Hepatocyte (in vitro differentiated cells): ENCODE measurements at regions not wholly inside any gene's neighbourhood (a gene's known extent, or its start where the extent isn't known, plus 50 kb on each side); places are given as distances from the start of the nearest gene placed in this dataset.
"Not testable (repeated sequence)": the region's sequence is repeated elsewhere in the genome, so short reads cannot be mapped to it uniquely, and the experiment has no call there.

ENCODE experiments used
- DNase-seq: peaks from one replicate; pipeline ENCODE4 v3.0.0-alpha.2; 2016; ENCODE audit warnings: low spot score
- H2AFZ ChIP-seq: fragments of 200-600 bp; sonication (generic); 2 replicates; pipeline ENCODE4 v1.6.0; 2016; ENCODE audit warnings: antibody characterized with exemption, mild to moderate bottlenecking
- H3K27ac ChIP-seq: fragments of 200-600 bp; sonication (generic); 2 replicates; pipeline ENCODE4 v1.5.1; 2016; ENCODE audit warnings: mild to moderate bottlenecking
- H3K27me3 ChIP-seq: fragments of 200-600 bp; sonication (generic); 2 replicates; pipeline ENCODE4 v1.6.1; 2016
- H3K36me3 ChIP-seq: fragments of 200-600 bp; sonication (generic); replicated peaks from 2 replicates; pipeline ENCODE4 v1.5.1; 2016; ENCODE audit warnings: low read depth; ENCODE audit not compliant: insufficient read depth
- H3K4me1 ChIP-seq: fragments of 200-600 bp; sonication (generic); 2 replicates; pipeline ENCODE4 v1.5.1; 2016; ENCODE audit warnings: mild to moderate bottlenecking, moderate library complexity; ENCODE audit not compliant: insufficient read depth
- H3K4me2 ChIP-seq: fragments of 200-600 bp; sonication (generic); 2 replicates; pipeline ENCODE4 v1.6.0; 2016
- H3K4me3 ChIP-seq: fragments of 200-600 bp; sonication (generic); 2 replicates; pipeline ENCODE4 v1.5.1; 2016; ENCODE audit warnings: mild to moderate bottlenecking
- H3K79me2 ChIP-seq: fragments of 200-600 bp; sonication (generic); 2 replicates; pipeline ENCODE4 v1.6.0; 2017; ENCODE audit warnings: mild to moderate bottlenecking
- H3K9me2 ChIP-seq: fragments of 200-600 bp; sonication (generic); replicated peaks from 2 replicates; pipeline ENCODE4 v1.6.0; 2017; ENCODE audit warnings: mild to moderate bottlenecking; ENCODE audit not compliant: insufficient read depth
- H3K9me3 ChIP-seq: fragments of 200-600 bp; sonication (generic); 2 replicates; pipeline ENCODE4 v1.5.1; 2016; ENCODE audit warnings: low read depth, mild to moderate bottlenecking
- H4K20me1 ChIP-seq: fragments of 200-600 bp; sonication (generic); 2 replicates; pipeline ENCODE4 v1.6.0; 2016; ENCODE audit warnings: mild to moderate bottlenecking; ENCODE audit not compliant: insufficient read depth, poor library complexity, severe bottlenecking
- EZH2 ChIP-seq: fragments of 200-600 bp; sonication (generic); IDR thresholded peaks from 2 replicates; pipeline ENCODE4 v1.6.1; 2016; ENCODE audit warnings: antibody characterized with exemption, mild to moderate bottlenecking, borderline replicate concordance
- EZH2phosphoT487 ChIP-seq: fragments of 200-600 bp; sonication (generic); IDR thresholded peaks from one replicate; pipeline ENCODE4 v1.6.1; 2018; ENCODE audit warnings: antibody characterized with exemption, mild to moderate bottlenecking, low read depth, moderate library complexity; ENCODE audit not compliant: unreplicated experiment, severe bottlenecking
- WGBS: methylation state at CpG from one replicate; pipeline ENCODE4 v1.1.6; 2016; ENCODE audit warnings: low lambda C conversion rate; ENCODE audit errors: missing lambda C conversion rate; 5-methylcytosine and 5-hydroxymethylcytosine counted together
- TF ChIP-seq, protein P1 (sequence below): fragments of 200-600 bp; sonication (generic); IDR thresholded peaks from 2 replicates; pipeline ENCODE4 v1.5.1; 2016; ENCODE audit warnings: antibody characterized with exemption, mild to moderate bottlenecking; ENCODE audit not compliant: poor library complexity

DNA sequence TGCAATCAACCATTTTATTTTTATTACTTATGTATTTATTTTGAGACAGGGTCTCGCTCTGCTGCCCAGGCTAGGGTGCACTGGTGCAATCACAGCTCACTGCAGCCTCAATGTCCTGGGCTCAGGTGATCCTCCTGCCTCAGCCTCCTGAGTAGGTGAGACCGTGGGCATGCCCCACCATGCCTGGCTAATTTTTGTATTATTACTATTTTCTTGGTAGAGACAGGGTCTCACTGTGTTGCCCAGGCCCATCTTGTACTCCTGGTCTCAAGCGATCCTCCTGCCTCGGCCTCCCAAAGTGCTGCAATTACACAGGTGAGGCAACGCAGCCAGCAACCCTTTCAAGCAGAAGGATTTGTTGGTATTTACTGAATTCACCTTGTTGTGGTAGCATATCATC is 60.3 kb upstream of the PPP2R3B start:
- TF ChIP-seq EZH2 (no peak), EZH2phosphoT487 (no peak)
- TF ChIP-seq, protein P1, sequence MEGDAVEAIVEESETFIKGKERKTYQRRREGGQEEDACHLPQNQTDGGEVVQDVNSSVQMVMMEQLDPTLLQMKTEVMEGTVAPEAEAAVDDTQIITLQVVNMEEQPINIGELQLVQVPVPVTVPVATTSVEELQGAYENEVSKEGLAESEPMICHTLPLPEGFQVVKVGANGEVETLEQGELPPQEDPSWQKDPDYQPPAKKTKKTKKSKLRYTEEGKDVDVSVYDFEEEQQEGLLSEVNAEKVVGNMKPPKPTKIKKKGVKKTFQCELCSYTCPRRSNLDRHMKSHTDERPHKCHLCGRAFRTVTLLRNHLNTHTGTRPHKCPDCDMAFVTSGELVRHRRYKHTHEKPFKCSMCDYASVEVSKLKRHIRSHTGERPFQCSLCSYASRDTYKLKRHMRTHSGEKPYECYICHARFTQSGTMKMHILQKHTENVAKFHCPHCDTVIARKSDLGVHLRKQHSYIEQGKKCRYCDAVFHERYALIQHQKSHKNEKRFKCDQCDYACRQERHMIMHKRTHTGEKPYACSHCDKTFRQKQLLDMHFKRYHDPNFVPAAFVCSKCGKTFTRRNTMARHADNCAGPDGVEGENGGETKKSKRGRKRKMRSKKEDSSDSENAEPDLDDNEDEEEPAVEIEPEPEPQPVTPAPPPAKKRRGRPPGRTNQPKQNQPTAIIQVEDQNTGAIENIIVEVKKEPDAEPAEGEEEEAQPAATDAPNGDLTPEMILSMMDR: no peak
- Histone ChIP-seq H2AFZ (no peak overlapping the region), H3K79me2 (no peaks in the 10 kb centered on the region), H3K27ac (no peak overlapping the region), H3K4me2 (no peak overlapping the region), H3K9me2 (no peaks in the 10 kb centered on the region), H3K4me3 (no peak overlapping the region), H3K4me1 (no peaks in the 10 kb centered on the region), H3K9me3 (no peaks in the 10 kb centered on the region), H3K36me3 (no peaks in the 10 kb centered on the region), H3K27me3 (peaks cover 12% of the 10 kb centered on the region), H4K20me1 (no peaks in the 10 kb centered on the region)
- DNase-seq: no peak
- WGBS: 75% methylated on average over 5 of the region's 5 CpGs

DNA sequence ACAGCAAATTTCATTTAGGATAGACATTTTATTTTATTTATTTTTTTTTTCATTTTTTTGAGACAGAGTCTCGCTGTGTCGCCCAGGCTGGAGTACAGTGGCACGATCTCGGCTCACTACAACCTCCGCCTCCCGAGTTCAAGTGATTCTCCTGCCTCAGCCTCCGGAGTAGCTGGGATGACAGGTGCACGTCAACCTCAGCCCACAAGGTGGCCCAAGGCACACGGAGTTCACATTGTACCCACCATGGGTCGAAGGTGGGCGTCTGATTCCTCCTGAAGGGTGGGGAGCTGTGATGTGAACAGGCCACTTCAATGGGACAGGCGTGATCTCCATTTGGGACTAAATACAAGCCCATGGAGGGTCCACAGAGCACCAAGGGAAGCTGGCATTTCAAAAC is 65.0 kb upstream of the PPP2R3B start:
- H2AFZ ChIP-seq, H3K4me2 ChIP-seq, H3K4me3 ChIP-seq, DNase-seq, H3K9me2 ChIP-seq, H3K27me3 ChIP-seq, H3K36me3 ChIP-seq, H3K9me3 ChIP-seq, H3K27ac ChIP-seq, H4K20me1 ChIP-seq, H3K4me1 ChIP-seq, H3K79me2 ChIP-seq: not testable (repeated sequence)
- WGBS: 56% methylated on average over 12 of the region's 12 CpGs

DNA sequence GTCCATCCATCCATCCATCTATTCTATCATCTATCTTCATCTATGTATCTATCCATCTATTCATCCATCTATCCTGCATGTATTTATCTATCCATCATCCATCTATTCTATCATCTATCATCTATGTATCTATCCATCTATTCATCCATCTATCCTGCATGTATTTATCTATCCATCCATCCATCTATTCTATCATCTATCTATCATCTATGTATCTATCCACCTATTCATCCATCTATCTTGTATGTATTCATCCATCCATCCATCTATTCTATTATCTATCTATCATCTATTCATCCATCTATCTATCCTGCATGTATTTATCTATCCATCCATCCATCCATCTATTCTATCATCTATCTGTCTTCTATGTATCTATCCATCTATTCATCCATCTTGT is 65.9 kb upstream of the PPP2R3B start:
- H3K79me2 ChIP-seq: no peaks in the 10 kb centered on the region
- no peaks in the 10 kb centered on the region for H3K27me3 ChIP-seq
- no peak overlapping the region for H3K27ac ChIP-seq
- TF ChIP-seq EZH2 (no peak), EZH2phosphoT487 (no peak)
- TF ChIP-seq, protein P1: no peak
- no peaks in the 10 kb centered on the region for H3K36me3 ChIP-seq
- no peaks in the 10 kb centered on the region for H3K9me3 ChIP-seq
- H4K20me1 ChIP-seq: no peaks in the 10 kb centered on the region
- no peak overlapping the region for H3K4me2 ChIP-seq
- no peak overlapping the region for H2AFZ ChIP-seq
- DNase-seq: no peak
- H3K4me1 ChIP-seq: no peaks in the 10 kb centered on the region
- H3K4me3 ChIP-seq: no peak overlapping the region
- H3K9me2 ChIP-seq: no peaks in the 10 kb centered on the region

DNA sequence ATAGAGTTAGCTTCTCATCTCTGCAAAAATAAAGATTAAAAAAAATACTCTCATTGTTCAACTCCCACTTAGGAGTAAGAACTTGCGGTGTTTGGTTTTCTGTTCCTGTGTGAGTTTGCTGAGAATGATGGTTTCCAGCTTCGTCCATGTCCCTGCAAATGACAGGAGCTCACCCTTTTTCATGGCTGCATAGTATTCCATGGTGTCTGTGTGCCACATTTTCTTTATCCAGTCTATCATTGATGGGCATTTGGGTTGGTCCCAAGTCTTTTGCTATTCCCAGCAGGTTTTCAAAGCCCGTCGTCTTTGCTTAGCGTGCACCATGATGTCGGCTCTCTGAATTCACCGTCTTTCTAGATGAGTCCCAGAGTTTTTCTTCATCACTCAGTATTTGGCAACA is 67.8 kb upstream of the PPP2R3B start:
- H2AFZ ChIP-seq, DNase-seq, H3K9me2 ChIP-seq, H3K4me2 ChIP-seq, H4K20me1 ChIP-seq, H3K36me3 ChIP-seq, H3K27me3 ChIP-seq, H3K79me2 ChIP-seq, H3K4me1 ChIP-seq, H3K4me3 ChIP-seq, H3K9me3 ChIP-seq, H3K27ac ChIP-seq: not testable (repeated sequence)
- 99% methylated on average over 7 of the region's 7 CpGs for WGBS

DNA sequence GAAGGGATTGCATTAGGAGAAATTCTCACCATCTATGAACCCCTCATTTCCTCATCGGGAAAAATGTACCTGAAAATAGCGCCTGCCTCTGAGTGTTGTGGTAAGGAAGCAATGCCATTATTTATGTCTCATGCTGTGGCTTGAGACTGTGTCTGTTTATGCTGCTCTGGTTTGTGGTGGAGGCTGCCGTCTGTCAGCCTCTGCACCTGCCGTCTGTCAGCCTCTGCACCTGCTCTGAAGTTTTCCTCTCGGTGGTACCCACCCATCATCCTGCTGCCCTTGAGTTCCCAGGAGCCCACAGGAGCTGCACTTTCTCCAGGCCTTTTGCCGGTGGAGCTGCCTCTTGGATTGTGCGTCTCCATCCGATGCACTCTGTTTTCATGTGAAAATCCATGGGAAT is 68.5 kb upstream of the PPP2R3B start:
- no peak overlapping the region for H3K4me3 ChIP-seq
- DNase-seq: no peak
- TF ChIP-seq, protein P1: no peak
- TF ChIP-seq EZH2 (no peak), EZH2phosphoT487 (no peak)
- H2AFZ ChIP-seq: no peak overlapping the region
- H3K27me3 ChIP-seq: no peaks in the 10 kb centered on the region
- H3K79me2 ChIP-seq: no peaks in the 10 kb centered on the region
- no peaks in the 10 kb centered on the region for H3K36me3 ChIP-seq
- H3K4me2 ChIP-seq: no peak overlapping the region
- no peaks in the 10 kb centered on the region for H3K9me3 ChIP-seq
- H3K27ac ChIP-seq: no peak overlapping the region
- WGBS: 78% methylated on average over 8 of the region's 8 CpGs
- no peaks in the 10 kb centered on the region for H4K20me1 ChIP-seq
- no peaks in the 10 kb centered on the region for H3K9me2 ChIP-seq
- H3K4me1 ChIP-seq: no peaks in the 10 kb centered on the region
